ENCODE measurements at regions not wholly inside any gene's neighbourhood (a gene's known extent, or its start where the extent isn't known, plus 50 kb on each side); places are given as distances from the start of the nearest gene placed in this dataset.

- TF ChIP-seq CTCF (IDR thresholded peaks at IDR 0.05), result no peak
- no peak for TF ChIP-seq EZH2 (IDR thresholded peaks at IDR 0.05)
These were observed 571.4 kb downstream of the PTPRU start for GRCh38 chr1:29807689-29808088.

Data from neural progenitor cell (in vitro differentiated cells).